K562 (cell line): ENCODE measurements at regions not wholly inside any gene's neighbourhood (a gene's known extent, or its start where the extent isn't known, plus 50 kb on each side); places are given as distances from the start of the nearest gene placed in this dataset.

Experiments used
- ATAC-seq: fragments of 200-7000 bp; cut with Tn5 transposase; 3 replicates; pipeline ENCODE4 v1.9.1; 2020; ENCODE audit warnings: moderate library complexity
- BruUV-seq: library from RNA; stranded (reverse); fragments of 400-500 nt; replicated peaks from 2 replicates; lab custom pipeline; 2021; lab: Mats Ljungman, UMichigan
- CTCF ChIA-PET: fragments of 300-600 bp; formaldehyde crosslinking; extraction: SDS; loops from one replicate; lab custom pipeline; 2021; ENCODE audit warnings: low intra/inter-chr PET ratio; lab: Yijun Ruan, JAX
- POLR2A ChIA-PET: fragments of 300-600, 350-650 bp; sonication (Branson Sonifier 250); formaldehyde crosslinking; extraction: SDS; loops from one replicate; lab custom pipeline; 2021; ENCODE audit warnings: antibody characterized with exemption, inconsistent platforms; lab: Yijun Ruan, JAX
- DNase-seq, 4 experiments: peaks; one replicate each; pipeline versions ENCODE4 v3.0.0 to v3.0.0-alpha.2; 2011 to 2018; ENCODE audit warnings: low spot score in 3 of 4, mixed read lengths in 3 of 4; ENCODE audit errors: extremely low read depth in 1 of 4
- FAIRE-seq: peaks from 2 replicates; lab custom pipeline; 2011; peaks lifted over from hg19 to GRCh38; lab: Jason Lieb, UNC
- H2AFZ ChIP-seq: 2 replicates; pipeline ENCODE4 v1.6.0; 2011; ENCODE audit warnings: low read depth, low read length, control low read depth, inconsistent platforms
- H3K27ac ChIP-seq: fragments of 200-600 bp; 3 replicates; pipeline ENCODE4 v1.8.0; 2011; ENCODE audit warnings: low read depth, mild to moderate bottlenecking, control low read depth, inconsistent platforms, low read length, moderate library complexity, mixed read lengths; ENCODE audit errors: extremely low read depth
- H3K27me3 ChIP-seq, 2 experiments: fragments of 300-600 bp in 1 of 2; 2 replicates in 1 of 2; 3 replicates in 1 of 2; pipeline versions ENCODE4 v1.6.0 to v1.8.0; 2011; ENCODE audit warnings: inconsistent platforms in 2 of 2, low read length in 2 of 2, mild to moderate bottlenecking in 1 of 2, mixed read lengths in 1 of 2, moderate library complexity in 1 of 2; ENCODE audit not compliant: control insufficient read depth in 2 of 2, insufficient read depth in 2 of 2
- H3K36me3 ChIP-seq: fragments of 300-600 bp; 3 replicates; pipeline ENCODE4 v1.8.0; 2011; ENCODE audit warnings: mild to moderate bottlenecking, low read length, inconsistent platforms; ENCODE audit not compliant: control insufficient read depth, insufficient read depth
- H3K4me1 ChIP-seq, 2 experiments: fragments of 200-600 bp in 1 of 2; replicated peaks in 1 of 2; 2 replicates in 1 of 2; 3 replicates in 1 of 2; pipeline versions ENCODE4 v1.5.1 to v1.8.0; 2011; ENCODE audit warnings: inconsistent platforms in 2 of 2, low read length in 2 of 2, mild to moderate bottlenecking in 1 of 2, mixed read lengths in 1 of 2, moderate library complexity in 1 of 2; ENCODE audit not compliant: control insufficient read depth in 2 of 2, insufficient read depth in 2 of 2
- H3K4me2 ChIP-seq: 2 replicates; pipeline ENCODE4 v1.6.1; 2011; ENCODE audit warnings: low read length, control low read depth, inconsistent platforms, mixed read lengths; ENCODE audit not compliant: insufficient read depth
- H3K4me3 ChIP-seq: fragments of 200-600 bp; sonication (generic), shearing (Covaris generic); 2 replicates; pipeline ENCODE4 v1.5.1; 2016; ENCODE audit warnings: control low read depth, inconsistent platforms
- H3K79me2 ChIP-seq: fragments of 200-600 bp; 3 replicates; pipeline ENCODE4 v1.8.0; 2011; ENCODE audit warnings: low read length, inconsistent platforms; ENCODE audit not compliant: control insufficient read depth, insufficient read depth
- H3K9ac ChIP-seq, 2 experiments: 2 replicates each; pipeline versions ENCODE4 v1.6.0 to v1.6.1; 2011; ENCODE audit warnings: low read depth in 2 of 2, low read length in 2 of 2, control low read depth in 1 of 2, inconsistent platforms in 1 of 2, mild to moderate bottlenecking in 1 of 2, mixed read lengths in 1 of 2; ENCODE audit not compliant: insufficient read depth in 1 of 2
- H3K9me1 ChIP-seq: one replicate; pipeline ENCODE4 v1.6.0; 2011; ENCODE audit warnings: inconsistent platforms, mild to moderate bottlenecking, low read length, moderate library complexity; ENCODE audit not compliant: control insufficient read depth, insufficient read depth
- H3K9me3 ChIP-seq: replicated peaks from 2 replicates; pipeline ENCODE4 v1.5.1; 2011; ENCODE audit warnings: low read depth, low read length, inconsistent platforms; ENCODE audit not compliant: control insufficient read depth, insufficient read depth
- H4K20me1 ChIP-seq: replicated peaks from 2 replicates; pipeline ENCODE4 v1.6.1; 2011; ENCODE audit warnings: low read length, inconsistent platforms, mixed read lengths; ENCODE audit not compliant: control insufficient read depth, insufficient read depth
- CBX3 ChIP-seq, 2 experiments: IDR thresholded peaks; 1 replicate in 1 of 2; 2 replicates in 1 of 2; pipeline ENCODE4 v1.6.1; 2012; ENCODE audit warnings: inconsistent platforms in 2 of 2, low read length in 2 of 2, borderline replicate concordance in 1 of 2, control low read depth in 1 of 2
- FOXK1 ChIP-seq: sonication (generic); formaldehyde crosslinking; IDR thresholded peaks from 2 replicates; pipeline ENCODE4 v1.8.0; 2022; ENCODE audit warnings: missing genetic modification reagents, mild to moderate bottlenecking, borderline replicate concordance
- IRF9 ChIP-seq: fragments of 450-650 bp; IDR thresholded peaks from 2 replicates; pipeline ENCODE4 v1.6.1; 2016; ENCODE audit warnings: missing biosample characterization, missing genetic modification characterization
- MCM3 ChIP-seq: fragments of 450-650 bp; IDR thresholded peaks from 2 replicates; pipeline ENCODE4 v1.6.1; 2016
- MED1 ChIP-seq: sonication (generic); formaldehyde crosslinking; IDR thresholded peaks from 2 replicates; pipeline ENCODE4 v1.8.1; 2023; ENCODE audit warnings: missing genetic modification reagents, borderline replicate concordance
- MYNN ChIP-seq, 2 experiments: sonication (generic); formaldehyde crosslinking in 1 of 2; IDR thresholded peaks; 2 replicates each; pipeline versions ENCODE4 v1.5.0 to v1.6.1; 2016 to 2020; ENCODE audit warnings: antibody characterized with exemption in 1 of 2, missing genetic modification reagents in 1 of 2
- NR2C1 ChIP-seq, 2 experiments: fragments of 450-650 bp; IDR thresholded peaks; 2 replicates each; pipeline ENCODE4 v1.6.1; 2017; ENCODE audit warnings: mild to moderate bottlenecking in 2 of 2, antibody characterized with exemption in 1 of 2, inconsistent platforms in 1 of 2, missing compliant biosample characterization in 1 of 2, missing genetic modification characterization in 1 of 2
- NR3C1 ChIP-seq: sonication (generic); formaldehyde crosslinking; IDR thresholded peaks from 2 replicates; pipeline ENCODE4 v1.8.1; 2022; ENCODE audit warnings: missing genetic modification reagents
- PPARD ChIP-seq: fragments of 250-450 bp; sonication (Bioruptor Pico); IDR thresholded peaks from 2 replicates; pipeline ENCODE4 v1.8.0; 2022; ENCODE audit warnings: inconsistent platforms, mild to moderate bottlenecking, moderate library complexity
- RBM14 ChIP-seq: fragments of 200-400 bp; formaldehyde crosslinking; IDR thresholded peaks from 2 replicates; pipeline ENCODE4 v1.6.1; 2018; ENCODE audit warnings: low read depth, mild to moderate bottlenecking, low read length, moderate library complexity, borderline replicate concordance; ENCODE audit not compliant: insufficient read depth
- SLC30A9 ChIP-seq: fragments of 250-450 bp; sonication (Bioruptor Pico); IDR thresholded peaks from 2 replicates; pipeline ENCODE4 v1.8.0; 2022; ENCODE audit warnings: mild to moderate bottlenecking, moderate library complexity
- TSC22D4 ChIP-seq: fragments of 450-650 bp; IDR thresholded peaks from 2 replicates; pipeline ENCODE4 v1.6.1; 2016; ENCODE audit warnings: missing genetic modification characterization, missing biosample characterization, control low read depth
- WGBS: fragments of 100-300 bp; shearing (Covaris generic); methylation state at CpG from one replicate; pipeline ENCODE4 v1.1.6; 2016; ENCODE audit warnings: low coverage, mixed read lengths; ENCODE audit not compliant: insufficient coverage; ENCODE audit errors: missing lambda C conversion rate; 5-methylcytosine and 5-hydroxymethylcytosine counted together
- in situ Hi-C: fragments of 300-500 bp; cut with MboI; formaldehyde crosslinking; loops from 4 replicates; pipeline ENCODE4 v1.15.0; 2018; ENCODE audit warnings: inconsistent platforms, mixed read lengths
- intact Hi-C: fragments of 100-400 bp; cut with micrococcal nuclease; formaldehyde crosslinking; loops from 2 replicates; pipeline ENCODE4 v1.14.2; 2022
- TF ChIP-seq, protein P1 (sequence below): fragments of 450-650 bp; IDR thresholded peaks from 2 replicates; pipeline ENCODE4 v1.7.1; 2018; ENCODE audit warnings: mild to moderate bottlenecking, low read depth; ENCODE audit not compliant: partially characterized antibody
- TF ChIP-seq, protein P2 (sequence below): IDR thresholded peaks from 2 replicates; pipeline ENCODE4 v1.6.1; 2014; ENCODE audit warnings: antibody characterized with exemption
- TF ChIP-seq, protein P3 (sequence below): fragments of 450-650 bp; formaldehyde crosslinking; IDR thresholded peaks from 2 replicates; pipeline ENCODE4 v1.4.0; 2022; ENCODE audit warnings: missing genetic modification characterization

- TF ChIP-seq, protein P1, sequence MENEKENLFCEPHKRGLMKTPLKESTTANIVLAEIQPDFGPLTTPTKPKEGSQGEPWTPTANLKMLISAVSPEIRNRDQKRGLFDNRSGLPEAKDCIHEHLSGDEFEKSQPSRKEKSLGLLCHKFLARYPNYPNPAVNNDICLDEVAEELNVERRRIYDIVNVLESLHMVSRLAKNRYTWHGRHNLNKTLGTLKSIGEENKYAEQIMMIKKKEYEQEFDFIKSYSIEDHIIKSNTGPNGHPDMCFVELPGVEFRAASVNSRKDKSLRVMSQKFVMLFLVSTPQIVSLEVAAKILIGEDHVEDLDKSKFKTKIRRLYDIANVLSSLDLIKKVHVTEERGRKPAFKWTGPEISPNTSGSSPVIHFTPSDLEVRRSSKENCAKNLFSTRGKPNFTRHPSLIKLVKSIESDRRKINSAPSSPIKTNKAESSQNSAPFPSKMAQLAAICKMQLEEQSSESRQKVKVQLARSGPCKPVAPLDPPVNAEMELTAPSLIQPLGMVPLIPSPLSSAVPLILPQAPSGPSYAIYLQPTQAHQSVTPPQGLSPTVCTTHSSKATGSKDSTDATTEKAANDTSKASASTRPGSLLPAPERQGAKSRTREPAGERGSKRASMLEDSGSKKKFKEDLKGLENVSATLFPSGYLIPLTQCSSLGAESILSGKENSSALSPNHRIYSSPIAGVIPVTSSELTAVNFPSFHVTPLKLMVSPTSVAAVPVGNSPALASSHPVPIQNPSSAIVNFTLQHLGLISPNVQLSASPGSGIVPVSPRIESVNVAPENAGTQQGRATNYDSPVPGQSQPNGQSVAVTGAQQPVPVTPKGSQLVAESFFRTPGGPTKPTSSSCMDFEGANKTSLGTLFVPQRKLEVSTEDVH, result no peak
- TF ChIP-seq NR3C1 (CRISPR knock-in tag), result no peak
- no peak for TF ChIP-seq MED1 (CRISPR knock-in tag)
- TF ChIP-seq TSC22D4 (tag), result no peak
- TF ChIP-seq CBX3 (IDR thresholded peaks at IDR 0.05; ENCODE audit: borderline replicate concordance in 1 of 2, low read length in 2 of 2), result no peak
- no peak for TF ChIP-seq NR2C1 (IDR thresholded peaks at IDR 0.05)
- TF ChIP-seq NR2C1 (tag; IDR thresholded peaks at IDR 0.05), result no peak
- TF ChIP-seq, protein P2, sequence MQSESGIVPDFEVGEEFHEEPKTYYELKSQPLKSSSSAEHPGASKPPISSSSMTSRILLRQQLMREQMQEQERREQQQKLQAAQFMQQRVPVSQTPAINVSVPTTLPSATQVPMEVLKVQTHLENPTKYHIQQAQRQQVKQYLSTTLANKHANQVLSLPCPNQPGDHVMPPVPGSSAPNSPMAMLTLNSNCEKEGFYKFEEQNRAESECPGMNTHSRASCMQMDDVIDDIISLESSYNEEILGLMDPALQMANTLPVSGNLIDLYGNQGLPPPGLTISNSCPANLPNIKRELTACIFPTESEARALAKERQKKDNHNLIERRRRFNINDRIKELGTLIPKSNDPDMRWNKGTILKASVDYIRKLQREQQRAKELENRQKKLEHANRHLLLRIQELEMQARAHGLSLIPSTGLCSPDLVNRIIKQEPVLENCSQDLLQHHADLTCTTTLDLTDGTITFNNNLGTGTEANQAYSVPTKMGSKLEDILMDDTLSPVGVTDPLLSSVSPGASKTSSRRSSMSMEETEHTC, result no peak
Observed at GRCh38 chr15:46296002-46296401, 661.2 kb downstream of the SQOR start (continued).

DNA sequence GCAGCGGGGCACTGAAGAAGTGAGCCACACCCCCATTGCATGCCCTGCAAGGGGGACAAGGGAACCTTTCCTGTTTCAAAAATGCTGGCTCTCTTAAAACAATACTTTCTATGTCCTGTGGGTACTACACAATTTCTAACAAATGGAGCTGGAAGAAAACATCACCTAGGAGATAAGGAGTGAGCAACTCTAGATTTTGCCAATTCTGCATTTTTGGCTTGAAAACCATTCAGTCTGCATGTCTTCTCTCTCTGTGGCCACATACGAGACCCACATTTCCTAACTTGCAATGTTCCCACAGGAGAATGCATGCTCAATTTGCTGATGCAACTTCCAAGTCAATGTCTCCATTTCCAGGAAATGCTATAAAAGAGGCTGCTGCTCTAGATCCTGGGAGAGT, 662.0 kb downstream of the SQOR start:
- no peaks in the 10 kb centered on the region for H3K9me3 ChIP-seq
- H3K79me2 ChIP-seq, result no peaks in the 10 kb centered on the region
- DNase-seq, result no peak
- no peaks in the 10 kb centered on the region for H4K20me1 ChIP-seq
- H3K9me1 ChIP-seq, result no peaks in the 10 kb centered on the region
- CTCF ChIA-PET, result interaction anchor here (0.6 kb wide), 1 partner anchor 27 kb away, joined by 3 read pairs; no protein-coding TSS in a partner anchor
- no peaks in the 10 kb centered on the region for H3K4me1 ChIP-seq
- H3K27ac ChIP-seq, result no peak overlapping the region
- H3K4me2 ChIP-seq, result no peak overlapping the region
- in situ Hi-C loops (no loop called here), intact Hi-C loops (no loop called here)
- ATAC-seq, result no peak
- no peak for FAIRE-seq
- H3K9ac ChIP-seq, result no peak overlapping the region
- H3K27me3 ChIP-seq, result no peaks in the 10 kb centered on the region
- H3K4me3 ChIP-seq, result no peak overlapping the region
- no peaks in the 10 kb centered on the region for H3K36me3 ChIP-seq
- no TSS peak for BruUV-seq
- H2AFZ ChIP-seq, result no peak overlapping the region
- WGBS, result 0% methylated on average over 2 of the region's 2 CpGs
- POLR2A ChIA-PET, result no interaction called here
- TF ChIP-seq, protein P3, sequence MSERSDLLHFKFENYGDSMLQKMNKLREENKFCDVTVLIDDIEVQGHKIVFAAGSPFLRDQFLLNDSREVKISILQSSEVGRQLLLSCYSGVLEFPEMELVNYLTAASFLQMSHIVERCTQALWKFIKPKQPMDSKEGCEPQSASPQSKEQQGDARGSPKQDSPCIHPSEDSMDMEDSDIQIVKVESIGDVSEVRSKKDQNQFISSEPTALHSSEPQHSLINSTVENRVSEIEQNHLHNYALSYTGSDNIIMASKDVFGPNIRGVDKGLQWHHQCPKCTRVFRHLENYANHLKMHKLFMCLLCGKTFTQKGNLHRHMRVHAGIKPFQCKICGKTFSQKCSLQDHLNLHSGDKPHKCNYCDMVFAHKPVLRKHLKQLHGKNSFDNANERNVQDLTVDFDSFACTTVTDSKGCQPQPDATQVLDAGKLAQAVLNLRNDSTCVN (CRISPR knock-in tag), result no peak
- TF ChIP-seq SLC30A9 (CRISPR knock-in tag) (no peak), MCM3 (no peak), MYNN (IDR thresholded peaks at IDR 0.05) (no peak), MYNN (CRISPR knock-in tag; IDR thresholded peaks at IDR 0.05) (no peak), IRF9 (tag) (no peak), RBM14 (no peak), PPARD (CRISPR knock-in tag) (no peak), FOXK1 (CRISPR knock-in tag) (no peak)
